K562 (cell line): ENCODE measurements at regions not wholly inside any gene's neighbourhood (a gene's known extent, or its start where the extent isn't known, plus 50 kb on each side); places are given as distances from the start of the nearest gene placed in this dataset.

Source experiments
- ARNT ChIP-seq, 2 experiments: fragments of 450-650 bp; IDR thresholded peaks; 2 replicates each; pipeline ENCODE4 v1.6.1; 2016; ENCODE audit warnings: mild to moderate bottlenecking in 1 of 2
- CBFB ChIP-seq: sonication (generic); formaldehyde crosslinking; IDR thresholded peaks from 2 replicates; pipeline ENCODE4 v1.4.0; 2020; ENCODE audit warnings: mild to moderate bottlenecking, missing genetic modification reagents
- HDAC8 ChIP-seq: fragments of 450-650 bp; IDR thresholded peaks from 2 replicates; pipeline ENCODE4 v1.6.1; 2016; ENCODE audit warnings: mild to moderate bottlenecking, missing genetic modification characterization, moderate library complexity, missing compliant biosample characterization
- HNRNPH1 ChIP-seq: fragments of 200-400 bp; formaldehyde crosslinking; optimal IDR thresholded peaks from 2 replicates; pipeline ENCODE3; 2017; ENCODE audit warnings: low read depth, mild to moderate bottlenecking, low read length, moderate library complexity
- NFYB ChIP-seq: IDR thresholded peaks from 2 replicates; pipeline ENCODE4 v1.6.1; 2011; ENCODE audit warnings: mild to moderate bottlenecking, moderate library complexity; ENCODE audit not compliant: insufficient read length; ENCODE audit errors: extremely low read depth
- POLR2AphosphoS2 ChIP-seq: IDR thresholded peaks from 2 replicates; pipeline ENCODE4 v1.6.1; 2012; ENCODE audit warnings: low read length, improper control_type of control experiment
- POLR2AphosphoS5 ChIP-seq: IDR thresholded peaks from 2 replicates; pipeline ENCODE4 v1.6.1; 2011; ENCODE audit warnings: mild to moderate bottlenecking, low read depth, low read length, moderate library complexity; ENCODE audit not compliant: control insufficient read depth, insufficient read depth
- SRF ChIP-seq, 2 experiments: fragments of 250-450, 450-650 bp in 1 of 2; sonication (Bioruptor Pico) in 1 of 2; sonication (generic) in 1 of 2; formaldehyde crosslinking; IDR thresholded peaks; 2 replicates each; pipeline versions ENCODE4 v1.5.0 to v1.5.1; 2020 to 2022; ENCODE audit warnings: mild to moderate bottlenecking in 1 of 2, missing genetic modification reagents in 1 of 2
- TCF7 ChIP-seq: sonication (generic); IDR thresholded peaks from 2 replicates; pipeline ENCODE4 v1.6.1; 2016; ENCODE audit warnings: antibody characterized with exemption, borderline replicate concordance
- ZNF184 ChIP-seq: sonication (generic); formaldehyde crosslinking; IDR thresholded peaks from 2 replicates; pipeline ENCODE4 v1.5.0; 2020; ENCODE audit warnings: missing genetic modification reagents
- TF ChIP-seq, protein P1 (sequence below), 2 experiments: fragments of 450-650 bp in 1 of 2; sonication (generic) in 1 of 2; formaldehyde crosslinking in 1 of 2; IDR thresholded peaks in 1 of 2; conservative IDR thresholded peaks in 1 of 2; 2 replicates each; pipeline versions ENCODE4 v1.6.1 to v1.8.1; 2016 to 2023; ENCODE audit warnings: mild to moderate bottlenecking in 2 of 2, moderate library complexity in 2 of 2, inconsistent platforms in 1 of 2, missing genetic modification reagents in 1 of 2
- TF ChIP-seq, protein P2 (sequence below), 3 experiments: IDR thresholded peaks in 2 of 3; conservative IDR thresholded peaks in 1 of 3; 2 replicates each; pipeline ENCODE4 v1.5.1; 2011 to 2012; ENCODE audit warnings: low read length in 3 of 3, mild to moderate bottlenecking in 3 of 3, control low read depth in 2 of 3, improper control_type of control experiment in 1 of 3, inconsistent platforms in 1 of 3, low read depth in 1 of 3, mixed read lengths in 1 of 3, moderate library complexity in 1 of 3; ENCODE audit not compliant: insufficient read depth in 2 of 3
- TF ChIP-seq, protein P3 (sequence below): fragments of 450-650 bp; IDR thresholded peaks from 2 replicates; pipeline ENCODE4 v1.6.1; 2018; ENCODE audit not compliant: partially characterized antibody
- TF ChIP-seq, protein P4 (sequence below): fragments of 450-650 bp; IDR thresholded peaks from 2 replicates; pipeline ENCODE4 v1.6.1; 2017; ENCODE audit warnings: mild to moderate bottlenecking, moderate library complexity

DNA sequence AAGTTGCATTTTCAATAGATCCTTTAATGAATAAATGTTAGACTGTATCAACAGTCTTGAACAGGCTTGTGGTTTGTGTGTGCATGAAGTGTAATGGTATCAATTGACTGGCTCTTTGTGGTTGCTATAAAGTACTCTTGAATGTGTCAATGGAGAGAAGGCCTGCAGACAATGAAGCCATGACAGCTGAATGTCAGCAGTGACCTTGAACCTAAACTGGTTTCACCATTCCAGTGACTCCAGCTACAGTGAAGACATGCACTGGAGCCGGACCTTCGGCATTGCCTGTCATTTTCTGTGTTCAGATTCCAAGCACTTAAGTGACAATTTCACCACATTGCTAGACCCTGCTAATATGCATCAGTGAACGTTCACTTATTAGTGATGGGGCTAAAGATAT is 276.0 kb upstream of the TMEM161B start:
- TF ChIP-seq HNRNPH1 (no peak), POLR2AphosphoS2 (no peak), TCF7 (no peak), CBFB (no peak), POLR2AphosphoS5 (no peak), NFYB (no peak), HDAC8 (tag) (no peak), SRF (CRISPR knock-in tag; IDR thresholded peaks at IDR 0.05) (no peak), ZNF184 (no peak), ARNT (IDR thresholded peaks at IDR 0.05) (no peak)
- TF ChIP-seq, protein P1, sequence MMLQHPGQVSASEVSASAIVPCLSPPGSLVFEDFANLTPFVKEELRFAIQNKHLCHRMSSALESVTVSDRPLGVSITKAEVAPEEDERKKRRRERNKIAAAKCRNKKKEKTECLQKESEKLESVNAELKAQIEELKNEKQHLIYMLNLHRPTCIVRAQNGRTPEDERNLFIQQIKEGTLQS (IDR thresholded peaks at IDR 0.05) = no peak
- TF ChIP-seq, protein P1 (CRISPR knock-in tag; conservative IDR thresholded peaks at IDR 0.05) = no peak
- TF ChIP-seq, protein P2, sequence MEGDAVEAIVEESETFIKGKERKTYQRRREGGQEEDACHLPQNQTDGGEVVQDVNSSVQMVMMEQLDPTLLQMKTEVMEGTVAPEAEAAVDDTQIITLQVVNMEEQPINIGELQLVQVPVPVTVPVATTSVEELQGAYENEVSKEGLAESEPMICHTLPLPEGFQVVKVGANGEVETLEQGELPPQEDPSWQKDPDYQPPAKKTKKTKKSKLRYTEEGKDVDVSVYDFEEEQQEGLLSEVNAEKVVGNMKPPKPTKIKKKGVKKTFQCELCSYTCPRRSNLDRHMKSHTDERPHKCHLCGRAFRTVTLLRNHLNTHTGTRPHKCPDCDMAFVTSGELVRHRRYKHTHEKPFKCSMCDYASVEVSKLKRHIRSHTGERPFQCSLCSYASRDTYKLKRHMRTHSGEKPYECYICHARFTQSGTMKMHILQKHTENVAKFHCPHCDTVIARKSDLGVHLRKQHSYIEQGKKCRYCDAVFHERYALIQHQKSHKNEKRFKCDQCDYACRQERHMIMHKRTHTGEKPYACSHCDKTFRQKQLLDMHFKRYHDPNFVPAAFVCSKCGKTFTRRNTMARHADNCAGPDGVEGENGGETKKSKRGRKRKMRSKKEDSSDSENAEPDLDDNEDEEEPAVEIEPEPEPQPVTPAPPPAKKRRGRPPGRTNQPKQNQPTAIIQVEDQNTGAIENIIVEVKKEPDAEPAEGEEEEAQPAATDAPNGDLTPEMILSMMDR (IDR thresholded peaks at IDR 0.05 in 2 of 3, conservative IDR thresholded peaks at IDR 0.05 in 1 of 3; ENCODE audit: insufficient read depth in 2 of 3, low read depth in 1 of 3, low read length in 3 of 3) = no peak
- TF ChIP-seq, protein P3, sequence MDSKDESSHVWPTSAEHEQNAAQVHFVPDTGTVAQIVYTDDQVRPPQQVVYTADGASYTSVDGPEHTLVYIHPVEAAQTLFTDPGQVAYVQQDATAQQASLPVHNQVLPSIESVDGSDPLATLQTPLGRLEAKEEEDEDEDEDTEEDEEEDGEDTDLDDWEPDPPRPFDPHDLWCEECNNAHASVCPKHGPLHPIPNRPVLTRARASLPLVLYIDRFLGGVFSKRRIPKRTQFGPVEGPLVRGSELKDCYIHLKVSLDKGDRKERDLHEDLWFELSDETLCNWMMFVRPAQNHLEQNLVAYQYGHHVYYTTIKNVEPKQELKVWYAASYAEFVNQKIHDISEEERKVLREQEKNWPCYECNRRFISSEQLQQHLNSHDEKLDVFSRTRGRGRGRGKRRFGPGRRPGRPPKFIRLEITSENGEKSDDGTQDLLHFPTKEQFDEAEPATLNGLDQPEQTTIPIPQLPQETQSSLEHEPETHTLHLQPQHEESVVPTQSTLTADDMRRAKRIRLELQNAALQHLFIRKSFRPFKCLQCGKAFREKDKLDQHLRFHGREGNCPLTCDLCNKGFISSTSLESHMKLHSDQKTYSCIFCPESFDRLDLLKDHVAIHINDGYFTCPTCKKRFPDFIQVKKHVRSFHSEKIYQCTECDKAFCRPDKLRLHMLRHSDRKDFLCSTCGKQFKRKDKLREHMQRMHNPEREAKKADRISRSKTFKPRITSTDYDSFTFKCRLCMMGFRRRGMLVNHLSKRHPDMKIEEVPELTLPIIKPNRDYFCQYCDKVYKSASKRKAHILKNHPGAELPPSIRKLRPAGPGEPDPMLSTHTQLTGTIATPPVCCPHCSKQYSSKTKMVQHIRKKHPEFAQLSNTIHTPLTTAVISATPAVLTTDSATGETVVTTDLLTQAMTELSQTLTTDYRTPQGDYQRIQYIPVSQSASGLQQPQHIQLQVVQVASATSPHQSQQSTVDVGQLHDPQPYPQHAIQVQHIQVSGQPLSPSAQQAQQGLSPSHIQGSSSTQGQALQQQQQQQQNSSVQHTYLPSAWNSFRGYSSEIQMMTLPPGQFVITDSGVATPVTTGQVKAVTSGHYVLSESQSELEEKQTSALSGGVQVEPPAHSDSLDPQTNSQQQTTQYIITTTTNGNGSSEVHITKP = no peak
- TF ChIP-seq, protein P4, sequence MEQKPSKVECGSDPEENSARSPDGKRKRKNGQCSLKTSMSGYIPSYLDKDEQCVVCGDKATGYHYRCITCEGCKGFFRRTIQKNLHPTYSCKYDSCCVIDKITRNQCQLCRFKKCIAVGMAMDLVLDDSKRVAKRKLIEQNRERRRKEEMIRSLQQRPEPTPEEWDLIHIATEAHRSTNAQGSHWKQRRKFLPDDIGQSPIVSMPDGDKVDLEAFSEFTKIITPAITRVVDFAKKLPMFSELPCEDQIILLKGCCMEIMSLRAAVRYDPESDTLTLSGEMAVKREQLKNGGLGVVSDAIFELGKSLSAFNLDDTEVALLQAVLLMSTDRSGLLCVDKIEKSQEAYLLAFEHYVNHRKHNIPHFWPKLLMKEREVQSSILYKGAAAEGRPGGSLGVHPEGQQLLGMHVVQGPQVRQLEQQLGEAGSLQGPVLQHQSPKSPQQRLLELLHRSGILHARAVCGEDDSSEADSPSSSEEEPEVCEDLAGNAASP = no peak
